NCI-H2107 (cell line): ENCODE measurements at regions not wholly inside any gene's neighbourhood (a gene's known extent, or its start where the extent isn't known, plus 50 kb on each side); places are given as distances from the start of the nearest gene placed in this dataset.
A peak's percentile ranks its signal among the peaks of the same experiment; 100 is the strongest.

Source experiments
- DNase-seq: peaks from one replicate; lab custom pipeline; 2025; lab: John Stamatoyannopoulos, UW

- DNase-seq: no peak
Observed at GRCh38 chr2:34104601-34105000, 505.5 kb upstream of the FAM98A start.

GRCh38 chr2:34103437-34103836 is 504.3 kb upstream of the FAM98A start:
- DNase-seq: no peak

GRCh38 chr2:34102339-34102738 is 503.2 kb upstream of the FAM98A start:
- no peak for DNase-seq

GRCh38 chr2:34099377-34099776 is 500.3 kb upstream of the FAM98A start:
- no peak for DNase-seq

GRCh38 chr2:34098256-34098655 is 499.2 kb upstream of the FAM98A start:
- DNase-seq: no peak

GRCh38 chr2:34096562-34097171 is 497.6 kb upstream of the FAM98A start:
- DNase-seq: peak; percentile 33

GRCh38 chr2:34093790-34094189 is 494.7 kb upstream of the FAM98A start:
- DNase-seq: no peak

GRCh38 chr2:34070196-34070595 is 471.1 kb upstream of the FAM98A start:
- DNase-seq: no peak

GRCh38 chr2:34069604-34070003 is 470.5 kb upstream of the FAM98A start:
- no peak for DNase-seq

GRCh38 chr2:34050413-34050812 is 451.3 kb upstream of the FAM98A start:
- DNase-seq: no peak

GRCh38 chr2:34045101-34045655 is 446.1 kb upstream of the FAM98A start:
- DNase-seq: no peak

GRCh38 chr2:34037886-34038285 is 438.8 kb upstream of the FAM98A start:
- DNase-seq: no peak

GRCh38 chr2:34037157-34037556 is 438.1 kb upstream of the FAM98A start:
- no peak for DNase-seq

GRCh38 chr2:34031097-34031496 is 432.0 kb upstream of the FAM98A start:
- DNase-seq: no peak

- DNase-seq: no peak
Observed at GRCh38 chr2:34030273-34030672, 431.2 kb upstream of the FAM98A start.

GRCh38 chr2:34029073-34029472 is 430.0 kb upstream of the FAM98A start:
- DNase-seq: no peak

- DNase-seq: no peak
Observed at GRCh38 chr2:34025196-34025595, 426.1 kb upstream of the FAM98A start.

GRCh38 chr2:34012715-34013302 is 413.7 kb upstream of the FAM98A start:
- peak; percentile 7 for DNase-seq

- no peak for DNase-seq
Observed at GRCh38 chr2:34011684-34012083, 412.6 kb upstream of the FAM98A start.

- DNase-seq: no peak
Observed at GRCh38 chr2:34005901-34006300, 406.8 kb upstream of the FAM98A start.

GRCh38 chr2:34004936-34005335 is 405.8 kb upstream of the FAM98A start:
- no peak for DNase-seq

- no peak for DNase-seq
Observed at GRCh38 chr2:34003795-34004194, 404.7 kb upstream of the FAM98A start.

- DNase-seq: no peak
Observed at GRCh38 chr2:34001557-34001956, 402.5 kb upstream of the FAM98A start.

- DNase-seq: no peak
Observed at GRCh38 chr2:33984131-33984530, 385.0 kb upstream of the FAM98A start.
